H1 (cell line): ENCODE measurements at regions not wholly inside any gene's neighbourhood (a gene's known extent, or its start where the extent isn't known, plus 50 kb on each side); places are given as distances from the start of the nearest gene placed in this dataset.

Source experiments
- FOSL1 ChIP-seq: IDR thresholded peaks from 2 replicates; pipeline ENCODE4 v1.6.1; 2011; ENCODE audit warnings: mild to moderate bottlenecking, low read depth, low read length, moderate library complexity; ENCODE audit not compliant: insufficient read depth
- HDAC6 ChIP-seq: IDR thresholded peaks from one replicate; pipeline ENCODE4 v1.7.1; 2012; ENCODE audit warnings: low read depth, mild to moderate bottlenecking, inconsistent platforms, low read length, moderate library complexity
- TF ChIP-seq, protein P1 (sequence below): IDR thresholded peaks from 2 replicates; pipeline ENCODE4 v1.6.1; 2011; ENCODE audit warnings: low read length, improper control_type of control experiment

DNA sequence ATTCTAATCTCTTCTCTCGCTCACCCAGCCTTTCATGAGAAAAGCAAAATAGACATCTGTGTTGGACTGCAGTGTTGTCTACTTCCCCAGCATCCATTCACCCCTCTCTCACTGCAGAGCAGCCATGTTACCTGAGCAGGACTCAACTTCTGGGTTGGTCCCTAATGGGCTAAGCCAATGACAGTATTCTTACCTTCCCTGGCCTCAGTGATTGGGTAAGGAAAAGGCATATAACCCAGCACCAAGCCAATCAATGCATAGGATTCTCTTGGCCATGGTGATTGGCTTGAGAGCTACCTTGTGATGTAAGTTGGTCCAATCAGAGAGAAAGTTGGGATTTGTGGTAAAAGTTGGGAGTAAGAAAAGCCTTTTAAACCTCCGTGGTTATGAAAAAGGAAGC is 99.8 kb upstream of the NECTIN1 start (continued):
- no peak for TF ChIP-seq FOSL1
- TF ChIP-seq, protein P1, sequence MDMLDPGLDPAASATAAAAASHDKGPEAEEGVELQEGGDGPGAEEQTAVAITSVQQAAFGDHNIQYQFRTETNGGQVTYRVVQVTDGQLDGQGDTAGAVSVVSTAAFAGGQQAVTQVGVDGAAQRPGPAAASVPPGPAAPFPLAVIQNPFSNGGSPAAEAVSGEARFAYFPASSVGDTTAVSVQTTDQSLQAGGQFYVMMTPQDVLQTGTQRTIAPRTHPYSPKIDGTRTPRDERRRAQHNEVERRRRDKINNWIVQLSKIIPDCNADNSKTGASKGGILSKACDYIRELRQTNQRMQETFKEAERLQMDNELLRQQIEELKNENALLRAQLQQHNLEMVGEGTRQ, result no peak
- no peak for TF ChIP-seq HDAC6
